GM19395 (cell line): ENCODE measurements at regions not wholly inside any gene's neighbourhood (a gene's known extent, or its start where the extent isn't known, plus 50 kb on each side); places are given as distances from the start of the nearest gene placed in this dataset.
"Not testable (repeated sequence)": the region's sequence is repeated elsewhere in the genome, so short reads cannot be mapped to it uniquely, and the experiment has no call there.

Experiments used
- ATAC-seq: cut with Tn5 transposase; IDR thresholded peaks from one replicate; pipeline ENCODE4 v1.9.1; 2021; ENCODE audit warnings: mild to moderate bottlenecking, moderate library complexity; ENCODE audit not compliant: unreplicated experiment

DNA sequence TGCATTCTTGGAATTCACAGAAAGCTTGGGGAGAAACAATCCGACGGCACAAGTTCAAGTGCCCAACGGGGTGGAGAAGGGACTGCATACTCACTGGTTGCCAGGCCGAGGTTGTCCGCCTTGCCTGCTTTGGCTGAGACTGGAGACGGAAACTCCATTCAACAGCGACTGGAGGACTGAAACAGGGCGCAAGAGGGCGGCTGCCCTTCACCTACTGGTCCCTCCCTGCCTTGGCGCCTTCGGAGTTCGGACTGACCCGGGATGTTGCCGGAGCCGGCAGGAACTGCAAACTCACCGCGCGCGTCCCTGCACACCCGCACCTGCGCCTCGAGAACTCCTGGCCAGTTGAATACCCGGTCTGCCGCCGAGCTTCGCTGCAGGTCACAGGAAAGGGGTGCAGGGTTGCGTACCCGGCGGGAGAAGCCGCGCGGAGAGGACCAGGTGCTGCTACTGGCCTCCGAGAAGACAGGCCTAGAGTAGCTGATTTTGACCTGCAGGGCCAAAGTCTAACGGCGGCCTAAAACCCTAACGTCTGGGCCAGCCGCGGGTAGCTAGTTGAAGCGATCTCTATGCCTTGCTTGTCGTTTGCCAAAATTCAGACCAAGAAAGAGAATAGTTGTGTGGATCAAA, 132.9 kb downstream of the FAM72B start:
- ATAC-seq, result not testable (repeated sequence)

DNA sequence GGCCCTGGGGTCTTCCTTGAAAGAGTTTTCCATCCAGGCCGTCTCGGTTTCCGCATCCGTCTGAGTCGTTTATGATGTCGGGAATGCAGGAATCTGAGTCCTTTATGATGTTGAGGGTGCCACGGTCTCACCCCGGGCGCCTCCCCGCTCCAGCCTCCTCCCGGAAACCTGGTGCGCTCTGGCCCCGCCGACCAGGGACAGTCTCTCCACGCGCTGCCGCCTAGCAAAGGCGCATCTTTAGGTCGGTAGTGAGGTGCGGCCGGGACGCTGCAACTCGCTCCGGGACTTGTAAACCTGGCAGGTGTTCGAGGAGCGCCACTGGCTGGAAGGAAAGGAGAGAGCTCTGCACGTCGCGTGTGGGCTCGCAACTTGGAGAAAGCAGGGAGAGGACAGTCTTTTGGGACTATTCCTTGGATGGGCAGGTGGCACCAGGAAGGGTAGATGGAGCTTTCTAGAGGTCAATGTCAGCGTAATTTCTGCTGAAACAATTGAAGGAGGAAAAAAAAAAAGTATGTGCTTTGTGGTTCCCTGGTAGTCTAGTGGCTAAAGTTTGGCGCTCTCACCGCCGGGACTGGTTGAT, 132.0 kb downstream of the FAM72B start:
- ATAC-seq, result not testable (repeated sequence)

DNA sequence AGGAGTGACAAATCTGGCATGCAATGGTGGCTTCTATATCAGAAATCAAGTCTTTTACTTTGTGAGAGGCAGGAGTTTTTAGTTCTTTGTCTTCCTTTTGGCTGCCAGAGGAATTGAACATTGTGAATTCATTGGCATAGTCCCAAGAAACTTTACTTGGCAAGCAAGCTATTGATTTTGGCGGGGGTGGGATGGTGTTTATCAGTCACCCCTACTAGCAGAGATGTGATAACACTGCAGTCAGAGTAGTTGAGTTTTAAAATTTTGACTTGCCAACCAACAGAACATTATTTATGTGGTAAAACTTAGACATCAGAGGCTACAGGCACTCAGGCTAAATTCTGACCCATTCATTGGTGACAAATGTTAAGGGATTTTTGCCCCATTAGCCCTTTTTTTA, 129.2 kb downstream of the FAM72B start:
- ATAC-seq, result not testable (repeated sequence)

DNA sequence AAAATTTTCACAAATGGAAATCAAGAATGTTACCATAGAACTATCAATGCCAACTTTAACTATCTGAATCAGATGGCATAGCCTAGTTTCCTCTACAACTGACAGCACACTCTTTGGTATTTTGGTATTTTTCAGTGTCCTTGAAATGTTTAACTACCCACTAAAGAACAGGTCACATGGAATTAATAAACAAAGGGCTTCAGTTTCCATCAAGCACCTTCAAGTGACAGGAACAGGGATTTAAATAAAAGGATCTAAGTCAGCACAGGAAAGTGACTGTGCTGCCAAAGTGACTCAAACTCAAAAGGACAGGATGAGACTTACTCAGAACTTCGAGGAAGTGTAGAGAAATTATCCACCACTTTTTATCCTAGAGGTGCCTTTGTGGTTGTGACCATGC, 117.2 kb downstream of the FAM72B start:
- not testable (repeated sequence) for ATAC-seq

DNA sequence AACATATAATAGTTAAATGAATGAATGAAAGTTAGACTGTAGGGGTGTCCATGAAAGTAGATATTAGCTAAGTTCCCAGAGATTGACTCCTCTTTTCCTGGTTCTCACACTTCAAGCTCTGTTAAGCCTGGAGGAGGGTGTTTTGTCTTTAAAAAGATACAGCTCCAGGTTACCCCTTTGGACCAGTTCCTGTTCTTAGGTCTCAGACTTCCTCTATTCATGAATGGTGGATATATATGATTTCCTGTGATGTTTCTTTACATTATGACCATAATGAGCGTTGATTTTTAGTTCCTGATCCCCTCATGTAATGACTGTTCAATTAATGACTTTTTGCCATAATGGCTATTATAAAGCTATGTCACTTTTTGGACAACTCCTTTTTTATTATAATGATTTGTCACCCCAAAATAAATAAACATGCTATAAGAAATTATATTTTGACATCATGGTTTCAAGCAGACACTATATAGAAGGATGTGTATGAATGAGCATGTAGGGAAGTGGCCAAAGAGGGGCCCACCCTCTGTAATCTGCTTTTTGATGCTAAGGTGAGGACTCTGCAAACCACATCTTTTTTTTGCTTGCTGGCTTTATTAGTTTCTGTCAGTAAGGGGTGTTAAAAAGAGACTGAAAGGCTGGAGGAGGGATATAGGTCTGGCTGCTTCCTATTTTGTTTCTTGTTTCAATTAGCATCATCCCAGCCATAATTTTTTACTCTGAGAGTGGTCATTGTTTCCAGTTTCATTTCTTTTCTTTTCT, 115.2 kb downstream of the FAM72B start:
- not testable (repeated sequence) for ATAC-seq

DNA sequence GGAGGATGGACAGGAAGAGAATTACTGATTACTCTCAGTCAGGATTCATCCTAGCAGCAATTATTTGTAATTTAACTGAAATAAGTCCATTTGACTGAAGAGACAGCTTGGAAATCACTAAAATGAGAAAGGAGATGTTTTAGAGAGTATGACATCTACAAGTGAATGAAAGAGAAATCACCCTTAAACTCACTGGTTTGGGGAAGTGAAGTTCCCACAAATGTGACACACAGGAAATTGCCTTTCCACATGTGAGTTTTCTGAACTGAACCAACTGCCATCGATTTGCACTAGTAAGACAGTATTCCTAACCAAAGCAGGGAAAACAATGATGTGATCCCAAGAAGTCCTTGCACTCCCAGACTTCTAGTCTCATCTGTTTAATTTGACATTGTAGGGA, 110.3 kb downstream of the FAM72B start:
- not testable (repeated sequence) for ATAC-seq

DNA sequence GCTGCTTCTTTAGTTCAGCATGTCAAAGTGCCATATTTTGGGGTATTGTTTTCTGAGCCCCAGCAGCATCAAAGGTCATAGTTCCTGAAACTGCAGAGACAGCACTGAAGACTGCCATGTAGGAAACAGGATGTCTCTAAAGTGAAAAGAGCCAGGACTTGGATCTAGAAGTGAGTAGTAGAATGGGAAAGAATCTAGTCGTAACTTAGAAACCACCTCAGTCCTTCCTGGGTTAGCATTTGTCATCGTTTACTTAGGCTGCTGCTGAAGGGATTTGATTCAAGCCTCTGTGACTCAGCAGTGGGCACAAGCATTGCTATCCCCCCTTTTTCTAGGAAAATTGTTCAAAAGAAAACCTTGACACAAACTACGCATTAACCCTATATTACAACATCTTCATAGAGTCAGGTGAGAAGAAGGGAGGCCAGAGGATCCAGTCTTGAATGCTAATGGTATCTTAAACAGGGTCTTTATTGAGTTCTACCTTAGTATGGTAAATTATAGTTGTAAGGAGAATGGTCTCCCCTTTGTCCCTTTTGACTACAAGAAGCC, 108.8 kb downstream of the FAM72B start:
- ATAC-seq, result not testable (repeated sequence)

GRCh38 chr1:121076674-121077073, 107.5 kb downstream of the FAM72B start:
- peak; percentile 97 for ATAC-seq

GRCh38 chr1:121079655-121080054, 104.5 kb downstream of the FAM72B start:
- not testable (repeated sequence) for ATAC-seq

DNA sequence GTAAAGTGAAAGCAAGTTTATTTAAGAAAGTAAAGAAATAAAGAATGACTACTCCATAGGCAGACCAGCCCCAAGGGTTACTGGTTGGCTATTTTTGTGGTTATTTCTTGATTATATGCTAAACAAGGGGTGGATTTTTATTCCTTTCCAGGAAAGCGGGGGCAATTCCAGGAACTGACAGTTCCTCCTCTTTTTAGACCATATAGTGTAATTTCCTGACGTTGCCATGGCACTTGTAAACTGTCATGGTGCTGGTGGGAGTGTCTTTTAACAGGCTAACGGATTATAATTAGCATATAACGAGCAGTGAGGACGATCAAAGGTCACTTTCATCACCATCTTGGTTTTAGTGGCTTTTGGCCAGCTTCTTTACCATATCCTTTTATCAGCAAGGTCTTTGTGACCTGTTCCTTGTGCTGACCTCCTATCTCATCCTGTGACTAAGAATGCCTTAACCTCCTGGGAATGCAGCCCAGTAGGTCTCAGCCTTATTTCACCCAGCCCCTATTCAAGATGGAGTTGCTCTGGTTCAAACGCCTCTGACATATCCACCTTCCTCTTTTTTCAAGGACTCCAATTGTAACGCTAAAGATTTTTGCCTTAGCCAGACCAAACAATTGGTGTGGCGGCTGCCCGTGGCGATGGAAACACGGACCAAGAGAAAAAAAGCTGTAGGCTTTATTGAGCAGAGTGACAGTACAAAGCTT, 103.8 kb downstream of the FAM72B start:
- not testable (repeated sequence) for ATAC-seq

GRCh38 chr1:121080904-121081264, 103.3 kb downstream of the FAM72B start:
- not testable (repeated sequence) for ATAC-seq

- not testable (repeated sequence) for ATAC-seq
These were observed 102.4 kb downstream of the FAM72B start for GRCh38 chr1:121081625-121082199.

- ATAC-seq, result not testable (repeated sequence)
These were observed 101.1 kb downstream of the FAM72B start for GRCh38 chr1:121082995-121083394.

GRCh38 chr1:121086249-121086648, 97.9 kb downstream of the FAM72B start:
- not testable (repeated sequence) for ATAC-seq

GRCh38 chr1:121087221-121087620, 96.9 kb downstream of the FAM72B start:
- ATAC-seq, result not testable (repeated sequence)

DNA sequence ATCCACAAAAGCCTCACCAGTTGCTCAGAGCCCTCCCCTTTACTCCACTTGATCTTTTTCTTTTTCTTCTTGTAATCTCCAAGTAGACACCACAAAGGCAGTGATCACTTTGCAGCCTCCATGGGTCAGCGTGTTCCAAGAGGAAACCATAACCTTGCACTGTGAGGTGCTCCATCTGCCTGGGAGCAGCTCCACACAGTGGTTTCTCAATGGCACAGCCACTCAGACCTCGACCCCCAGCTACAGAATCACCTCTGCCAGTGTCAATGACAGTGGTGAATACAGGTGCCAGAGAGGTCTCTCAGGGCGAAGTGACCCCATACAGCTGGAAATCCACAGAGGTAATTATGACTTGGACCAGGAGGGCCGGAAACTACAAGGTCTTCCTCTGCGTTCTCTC, 95.6 kb downstream of the FAM72B start:
- not testable (repeated sequence) for ATAC-seq

- not testable (repeated sequence) for ATAC-seq
These were observed 91.7 kb downstream of the FAM72B start for GRCh38 chr1:121092329-121092968.

DNA sequence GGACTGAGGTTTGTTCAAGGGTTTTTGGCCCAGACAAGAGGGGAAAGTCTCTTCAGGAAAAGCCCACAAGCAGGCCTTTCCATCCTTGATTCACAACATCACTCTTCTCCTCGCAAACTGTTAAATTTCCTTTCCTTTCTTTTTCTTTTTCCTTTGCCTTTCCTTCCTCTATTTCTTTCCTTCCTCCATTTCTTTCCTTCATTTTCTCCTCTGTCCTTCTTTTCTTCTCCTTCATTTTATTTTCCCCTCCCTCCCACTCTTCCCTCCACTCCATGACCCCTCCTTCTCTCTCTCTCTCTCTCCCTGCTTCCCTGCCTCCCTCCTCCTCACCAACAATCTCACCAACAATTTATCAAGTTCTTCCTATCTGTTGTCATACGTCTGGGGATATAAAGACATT, 89.1 kb downstream of the FAM72B start:
- not testable (repeated sequence) for ATAC-seq

DNA sequence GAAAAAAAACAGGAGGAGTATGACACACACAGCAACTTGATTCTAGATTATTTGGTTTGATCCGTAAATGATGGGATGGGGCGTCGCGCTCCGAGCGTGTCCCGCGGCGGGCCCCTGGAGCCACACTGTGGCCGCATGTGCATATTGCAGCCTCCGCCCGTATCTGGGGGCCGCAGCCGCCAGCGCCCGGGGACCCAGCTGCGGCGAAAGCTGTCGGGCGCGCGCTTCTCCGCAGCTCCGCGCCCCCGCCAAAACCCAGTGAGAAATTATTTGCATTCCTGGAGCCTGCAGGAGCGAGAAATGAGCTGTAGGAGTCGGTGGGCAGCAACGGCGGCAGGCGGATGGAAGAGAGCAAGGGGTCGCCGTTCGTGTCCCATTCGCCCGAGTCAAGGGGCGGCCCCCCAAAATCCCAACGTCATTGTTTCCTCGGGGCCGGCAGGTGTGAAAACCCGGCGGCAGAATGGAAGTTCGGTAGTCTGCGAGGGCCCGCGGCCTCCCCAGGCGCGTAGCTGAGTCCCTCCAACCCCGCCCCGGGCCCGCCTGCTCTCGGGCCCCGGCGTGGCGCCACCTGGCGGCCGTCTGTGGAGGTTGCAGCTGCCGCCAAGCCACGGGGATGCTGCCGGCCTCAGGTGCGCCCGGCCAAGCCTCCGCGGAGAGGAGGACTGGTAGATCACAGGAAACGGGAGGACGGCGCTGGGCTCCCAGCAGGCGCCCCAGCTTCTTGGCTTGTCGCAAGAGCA, 86.8 kb downstream of the FAM72B start:
- peak; percentile 95 for ATAC-seq

- peak; percentile 25 for ATAC-seq
These were observed 86.3 kb downstream of the FAM72B start for GRCh38 chr1:121097867-121098215.
